ENCODE measurements at regions not wholly inside any gene's neighbourhood (a gene's known extent, or its start where the extent isn't known, plus 50 kb on each side); places are given as distances from the start of the nearest gene placed in this dataset.

DNA sequence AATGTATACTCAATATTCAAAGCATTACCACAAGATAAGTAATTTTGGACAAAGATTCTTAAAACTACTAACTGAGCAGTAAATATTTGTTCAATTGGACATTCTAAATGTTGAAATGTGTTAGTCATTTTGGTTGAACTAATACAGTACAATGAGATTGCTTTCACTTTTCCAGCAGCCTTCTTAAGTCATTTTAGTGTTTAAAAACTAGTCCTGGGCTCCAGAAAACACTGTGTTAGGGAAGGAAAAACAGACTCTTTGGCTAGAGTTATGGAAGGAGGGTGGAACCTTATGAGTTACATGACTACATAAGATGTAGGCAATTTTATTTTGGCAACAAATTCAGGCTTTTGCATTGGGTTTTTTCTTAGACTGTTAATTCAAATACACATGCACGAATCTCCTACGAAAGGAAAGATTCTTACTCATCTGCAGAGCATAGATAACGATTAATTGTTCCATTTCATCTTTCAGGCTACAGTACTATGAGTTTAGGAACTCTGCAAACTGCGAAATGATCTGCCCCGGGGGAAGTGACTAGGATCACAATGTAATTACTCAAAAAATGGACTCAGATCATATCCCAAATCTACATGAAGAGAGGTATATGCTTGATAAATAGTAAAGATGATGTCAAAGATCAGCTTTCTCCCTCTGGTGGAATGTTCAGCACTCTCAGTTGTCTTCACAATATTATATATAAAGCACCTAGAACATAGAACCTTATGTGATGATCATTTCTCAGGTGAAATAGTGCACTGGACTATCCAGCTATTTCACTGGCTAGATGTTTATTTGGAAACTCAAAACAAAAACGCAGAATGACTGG, 492.8 kb upstream of the MDFIC2 start:
- no peak for DNase-seq (ENCODE audit: low read depth in 1 of 2, low spot score in 1 of 2)

DNA sequence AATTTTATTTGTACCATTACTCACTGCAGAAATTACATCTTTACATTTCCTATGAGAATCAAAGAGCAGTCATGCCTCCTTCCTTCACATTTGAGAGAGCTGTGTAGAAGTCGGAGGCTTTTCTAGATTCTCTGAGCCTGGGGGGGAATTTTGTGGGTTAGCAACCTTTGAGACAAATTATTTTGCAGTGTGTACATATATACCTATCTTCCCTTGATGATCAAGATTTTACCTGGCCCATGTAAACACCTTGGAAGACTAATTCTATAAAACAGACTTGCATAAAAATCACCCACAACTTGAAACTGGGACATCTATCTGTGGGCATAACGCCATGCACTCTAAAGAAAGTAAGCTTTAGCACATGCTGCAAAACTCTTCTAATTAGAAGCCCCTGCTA, 491.5 kb upstream of the MDFIC2 start:
- DNase-seq (ENCODE audit: low read depth in 1 of 2, low spot score in 1 of 2), result no peak

DNA sequence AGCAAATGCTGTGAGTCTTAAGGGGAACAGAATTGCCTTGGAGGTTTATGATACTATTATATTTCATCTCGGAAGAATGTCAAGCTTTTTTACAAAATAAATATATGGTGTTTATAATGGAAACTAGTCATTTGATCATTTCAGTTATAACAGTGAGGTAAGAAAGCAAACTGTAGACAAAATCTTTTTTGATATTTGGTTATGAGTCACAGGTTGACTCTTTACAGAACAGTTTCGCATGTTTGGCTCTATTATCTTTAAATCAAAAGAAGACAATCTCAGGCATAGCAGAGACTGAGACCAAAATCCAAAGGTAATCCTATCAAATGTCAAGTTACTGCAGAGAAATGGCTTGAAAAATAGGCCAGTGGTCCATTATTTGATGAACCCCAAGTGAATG, 490.9 kb upstream of the MDFIC2 start:
- no peak for DNase-seq (ENCODE audit: low read depth in 1 of 2, low spot score in 1 of 2)

DNA sequence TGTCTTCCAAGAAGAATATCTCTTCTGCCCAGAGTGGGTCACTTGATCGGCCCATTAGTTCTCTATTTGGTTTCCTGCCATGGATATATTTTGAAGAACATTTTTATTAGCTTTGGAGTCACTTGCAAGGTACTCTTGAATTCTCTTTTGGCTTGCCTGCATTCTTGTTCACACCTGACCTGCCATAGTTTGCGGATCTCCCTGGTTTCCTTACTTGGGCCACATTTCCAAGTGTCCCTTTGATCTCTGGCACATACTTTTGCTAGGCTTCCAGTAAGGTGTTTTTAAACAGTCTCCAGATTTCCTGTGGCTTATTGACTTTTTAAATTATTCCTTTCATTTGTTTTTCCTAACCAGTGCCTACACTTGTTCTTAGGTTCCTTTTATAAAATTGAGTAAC, 488.5 kb upstream of the MDFIC2 start:
- DNase-seq (ENCODE audit: low read depth in 1 of 2, low spot score in 1 of 2), result no peak

DNA sequence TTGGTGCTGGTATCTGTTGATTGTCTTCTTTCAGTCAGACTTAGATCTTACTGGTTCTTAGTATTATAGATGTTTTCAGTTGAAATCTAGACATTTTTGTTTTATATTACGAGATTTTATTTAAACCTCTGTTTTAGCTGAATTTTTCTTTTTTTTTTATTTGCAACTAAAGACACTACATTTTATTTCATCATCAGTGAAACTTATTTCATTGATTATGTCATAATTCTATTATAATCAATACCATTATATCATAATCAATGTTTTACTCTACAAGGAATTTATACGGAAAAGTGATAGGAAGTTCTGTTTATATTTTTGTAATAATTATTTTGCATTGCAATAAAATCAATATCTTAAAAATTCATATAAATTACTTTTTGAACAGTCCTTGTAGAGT, 477.4 kb upstream of the MDFIC2 start:
- no peak for DNase-seq (ENCODE audit: low read depth in 1 of 2, low spot score in 1 of 2)

DNA sequence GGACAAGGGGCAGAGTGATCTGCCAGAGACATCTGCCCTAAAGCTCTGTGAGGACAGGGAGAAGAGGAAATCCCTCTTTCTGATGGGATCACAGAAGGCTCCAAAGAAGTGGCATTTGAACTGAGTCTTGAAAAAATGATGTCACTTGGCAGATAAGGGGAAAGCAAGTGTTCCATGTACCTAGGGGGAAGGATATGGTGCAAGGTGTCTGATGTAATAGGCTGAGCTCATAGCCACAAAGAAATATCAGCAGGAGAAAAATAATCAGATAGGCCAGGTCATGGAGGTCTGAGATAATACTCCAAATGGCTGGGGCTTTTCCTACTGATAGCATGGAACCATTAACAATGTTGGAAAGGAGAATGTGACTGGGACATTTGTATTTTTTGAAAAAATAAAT, 468.4 kb upstream of the MDFIC2 start:
- no peak for DNase-seq (ENCODE audit: low read depth in 1 of 2, low spot score in 1 of 2)

DNA sequence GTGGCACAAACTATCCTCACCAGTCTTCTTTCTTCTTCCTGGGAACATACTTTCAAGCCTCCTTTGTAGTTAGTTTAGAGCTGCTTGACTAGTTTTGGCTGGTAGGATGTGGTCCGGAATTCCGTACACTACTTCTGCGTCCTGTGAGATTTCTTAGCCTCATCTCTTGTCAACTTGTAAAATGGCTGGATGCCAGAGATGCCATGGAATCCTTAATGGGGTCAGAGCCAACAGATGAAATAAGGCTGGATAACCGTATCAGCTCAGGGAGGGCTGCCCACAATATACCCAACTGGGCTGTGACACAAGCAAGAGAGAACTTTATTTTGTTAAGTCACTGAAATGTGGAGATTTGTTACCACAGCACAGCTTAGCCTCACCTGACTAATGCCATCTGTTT, 466.9 kb upstream of the MDFIC2 start:
- no peak for DNase-seq (ENCODE audit: low read depth in 1 of 2, low spot score in 1 of 2)

DNA sequence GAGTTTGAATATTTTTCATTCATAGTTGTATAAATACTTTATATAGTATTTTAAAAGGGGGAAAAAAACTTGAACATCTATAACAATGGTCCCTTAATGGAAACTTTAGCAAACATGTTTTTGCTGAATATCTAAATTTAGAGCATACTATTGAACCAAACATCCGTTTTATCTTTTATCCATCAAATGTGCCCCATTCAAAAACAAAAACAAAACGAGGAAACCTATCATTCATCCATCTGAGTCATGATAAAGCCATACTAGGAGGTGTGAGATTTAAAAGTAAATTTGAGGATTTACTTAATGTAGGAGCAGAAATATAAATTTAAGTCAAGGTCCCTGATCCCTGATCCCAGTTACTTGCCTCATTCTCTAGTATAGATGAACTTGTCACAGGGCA, 463.6 kb upstream of the MDFIC2 start:
- no peak for DNase-seq (ENCODE audit: low read depth in 1 of 2, low spot score in 1 of 2)

DNA sequence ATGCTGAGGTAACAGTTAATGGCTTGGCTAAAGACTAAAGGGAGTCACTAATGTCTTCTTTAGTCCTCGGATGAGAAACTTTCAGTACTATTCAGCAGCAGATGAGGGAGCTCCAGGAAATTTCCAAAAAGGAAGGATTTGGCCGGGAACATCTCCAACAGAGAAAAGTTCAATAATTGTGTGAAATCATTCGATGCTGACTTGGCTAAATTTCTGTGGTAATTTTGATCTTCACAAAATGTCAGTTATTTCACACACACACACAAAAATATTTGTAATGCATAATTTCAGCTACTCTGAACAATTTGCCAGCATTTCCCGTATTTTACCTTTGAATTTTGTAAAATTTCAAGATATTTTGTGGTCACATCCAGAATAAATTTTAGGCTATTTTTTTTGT, 462.8 kb upstream of the MDFIC2 start:
- no peak for DNase-seq (ENCODE audit: low read depth in 1 of 2, low spot score in 1 of 2)

DNA sequence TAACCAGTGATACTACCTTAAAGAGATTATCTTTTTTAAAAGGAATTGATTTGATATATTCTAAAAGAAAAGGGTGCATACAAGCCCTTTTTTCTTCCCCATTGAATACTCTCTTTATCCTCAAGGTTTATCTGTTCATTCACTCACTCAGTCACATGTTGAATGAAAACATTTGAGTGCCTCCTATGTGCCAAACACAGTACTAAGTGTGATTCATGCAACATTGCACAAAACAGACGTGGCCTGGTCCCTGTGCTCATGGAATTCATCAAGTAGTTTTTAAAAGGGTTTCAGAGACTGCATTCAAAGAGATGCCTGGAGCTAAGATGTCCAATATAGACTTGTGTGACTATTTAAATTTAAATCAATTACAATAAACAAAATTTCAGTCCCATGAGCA, 462.2 kb upstream of the MDFIC2 start:
- no peak for DNase-seq (ENCODE audit: low read depth in 1 of 2, low spot score in 1 of 2)

DNA sequence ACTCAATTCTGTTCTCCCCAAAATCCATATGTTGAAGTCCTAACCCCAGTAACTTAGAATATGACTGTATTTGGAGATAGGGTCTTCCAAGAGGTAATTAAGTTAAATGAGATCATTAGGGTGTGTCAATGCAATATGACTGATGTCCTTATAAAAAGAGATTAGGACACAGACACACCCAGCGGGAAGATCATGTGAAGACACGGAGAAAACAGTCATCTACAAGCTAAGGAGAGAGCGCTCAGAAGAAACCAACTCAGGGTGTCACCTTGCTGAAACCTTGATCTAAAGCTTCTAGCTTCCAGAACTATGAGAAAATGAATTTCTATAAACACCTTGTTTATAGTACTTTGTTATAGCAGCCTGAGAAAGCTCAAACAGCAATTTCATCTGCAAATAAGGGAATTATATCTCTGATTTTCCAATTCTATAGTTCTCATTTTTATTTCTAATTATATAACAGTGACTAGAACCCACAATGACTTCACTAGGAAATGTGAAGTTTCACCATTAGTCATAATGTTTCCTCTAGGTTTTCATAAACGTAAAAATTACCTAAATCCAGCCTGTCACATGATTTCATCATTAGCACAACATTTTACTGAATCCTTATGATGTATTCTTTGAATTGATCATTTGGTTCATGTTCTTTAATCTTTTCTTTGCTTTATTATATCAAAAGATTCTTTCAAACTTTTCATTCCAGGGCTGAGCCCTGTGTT, 459.1 kb upstream of the MDFIC2 start:
- no peak for DNase-seq (ENCODE audit: low read depth in 1 of 2, low spot score in 1 of 2)

DNA sequence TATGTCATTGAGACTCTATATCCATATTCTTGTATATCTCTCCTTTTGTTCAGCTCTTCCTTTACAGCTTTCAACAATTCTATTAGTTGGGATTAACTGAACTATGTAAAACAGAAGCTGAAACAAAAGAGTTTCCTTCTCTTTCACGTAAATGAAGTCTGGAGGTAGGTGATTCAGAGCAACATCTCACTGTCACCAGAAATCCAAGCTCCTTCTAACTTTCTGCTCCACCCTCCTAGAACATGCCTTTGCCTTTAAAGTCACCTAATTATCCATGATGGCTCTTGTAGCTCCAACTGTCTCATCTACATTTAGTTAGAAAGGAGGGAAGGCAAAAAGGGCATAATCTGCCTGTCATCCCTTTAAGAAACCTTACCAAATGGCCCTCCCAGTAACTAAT, 458.2 kb upstream of the MDFIC2 start:
- no peak for DNase-seq (ENCODE audit: low read depth in 1 of 2, low spot score in 1 of 2)

DNA sequence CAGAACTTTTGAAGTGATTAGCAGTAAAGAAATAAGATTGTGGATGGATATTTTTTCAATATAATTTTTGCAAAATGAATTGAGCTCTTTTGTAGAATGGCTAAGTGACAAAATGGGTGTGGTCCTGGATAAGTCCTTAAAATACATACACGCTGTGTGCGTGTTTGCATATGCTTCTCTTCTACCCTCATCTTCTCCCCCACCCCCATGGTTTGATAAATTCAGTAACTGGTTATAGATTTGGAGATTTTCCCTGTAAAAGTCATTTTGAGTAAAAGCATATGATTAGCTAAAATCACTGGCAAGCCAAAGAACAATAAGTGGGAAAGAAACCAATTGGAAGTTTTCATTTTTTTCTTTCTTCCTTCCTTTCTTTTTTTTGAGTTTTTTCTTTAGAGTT, 453.9 kb upstream of the MDFIC2 start:
- no peak for DNase-seq (ENCODE audit: low read depth in 1 of 2, low spot score in 1 of 2)

DNA sequence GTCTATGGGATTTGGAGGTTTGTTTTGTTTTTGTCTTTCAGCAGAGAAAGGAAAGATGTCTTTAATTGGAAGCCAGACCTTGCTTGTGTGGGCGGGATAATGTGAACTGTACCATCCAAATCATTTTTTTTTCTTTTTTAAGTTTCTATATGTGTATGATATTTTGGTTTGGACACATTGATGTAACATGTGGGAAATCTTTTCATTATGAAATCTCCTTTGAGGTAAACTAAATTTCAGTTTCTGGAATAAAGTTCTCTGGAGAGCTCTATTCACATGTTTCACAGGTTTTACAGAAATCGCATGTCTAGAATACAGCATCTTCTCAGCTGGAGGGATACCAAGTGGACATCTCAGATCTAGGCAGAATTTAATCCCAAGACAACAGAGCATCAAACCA, 451.5 kb upstream of the MDFIC2 start:
- no peak for DNase-seq (ENCODE audit: low read depth in 1 of 2, low spot score in 1 of 2)

DNA sequence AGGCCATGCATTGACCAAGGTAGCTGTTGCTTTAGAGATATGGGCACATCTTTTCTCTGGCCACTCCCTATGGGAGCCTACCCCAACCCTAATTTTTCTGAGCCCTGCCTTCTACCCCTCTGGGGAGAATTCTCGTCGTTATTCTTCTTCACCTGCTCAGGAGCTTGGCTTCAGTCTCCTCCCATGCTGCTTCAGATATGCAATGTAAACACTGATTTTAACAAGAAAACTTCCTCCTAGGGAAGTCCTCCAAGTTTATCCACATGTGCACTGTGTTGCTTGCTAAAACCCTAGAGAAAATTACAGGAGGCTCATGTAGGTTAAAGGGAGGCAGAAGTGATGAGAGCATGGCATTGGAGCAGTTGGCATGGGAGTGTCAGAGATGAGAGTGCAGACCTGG, 445.2 kb upstream of the MDFIC2 start:
- no peak for DNase-seq (ENCODE audit: low read depth in 1 of 2, low spot score in 1 of 2)

DNA sequence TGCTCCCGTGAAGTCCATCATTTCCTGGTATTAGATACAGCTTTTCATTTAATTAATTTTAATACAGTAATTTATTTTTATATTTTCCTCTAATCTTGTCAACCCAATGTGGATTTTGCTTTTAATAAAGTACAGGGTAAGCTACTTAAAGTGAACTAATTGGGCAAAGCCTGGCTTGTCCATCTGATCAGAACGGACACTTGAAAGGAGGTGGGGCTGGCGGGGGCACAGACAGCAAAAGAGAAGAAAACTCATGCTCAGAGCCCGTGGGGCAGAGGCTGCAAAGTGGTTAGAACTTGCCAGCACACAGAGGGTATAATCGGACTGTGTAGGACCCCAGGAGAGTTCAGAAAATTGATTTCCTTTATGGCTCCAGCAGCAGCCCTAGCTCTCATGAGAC, 443.1 kb upstream of the MDFIC2 start:
- DNase-seq (ENCODE audit: low read depth in 1 of 2, low spot score in 1 of 2), result no peak

DNA sequence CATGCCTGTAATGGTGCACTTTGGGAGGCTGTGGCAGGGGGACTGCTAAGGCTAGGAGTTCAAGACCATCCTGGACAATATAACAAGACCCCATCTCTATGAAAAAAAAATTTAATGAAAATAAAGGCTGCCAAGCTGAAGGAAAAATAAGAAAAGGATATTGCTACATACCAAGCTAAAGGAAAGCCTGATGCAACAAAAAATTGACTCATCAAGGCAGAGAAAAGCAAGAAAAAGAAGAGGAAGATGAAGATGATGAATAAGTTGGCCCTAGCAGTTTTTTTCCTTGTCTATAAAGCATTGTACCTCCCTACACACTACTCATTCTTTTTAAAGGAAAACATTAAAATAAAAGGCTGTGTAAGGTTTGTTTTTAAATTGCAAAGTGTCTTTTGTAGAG, 441.9 kb upstream of the MDFIC2 start:
- DNase-seq (ENCODE audit: low read depth in 1 of 2, low spot score in 1 of 2), result no peak

DNA sequence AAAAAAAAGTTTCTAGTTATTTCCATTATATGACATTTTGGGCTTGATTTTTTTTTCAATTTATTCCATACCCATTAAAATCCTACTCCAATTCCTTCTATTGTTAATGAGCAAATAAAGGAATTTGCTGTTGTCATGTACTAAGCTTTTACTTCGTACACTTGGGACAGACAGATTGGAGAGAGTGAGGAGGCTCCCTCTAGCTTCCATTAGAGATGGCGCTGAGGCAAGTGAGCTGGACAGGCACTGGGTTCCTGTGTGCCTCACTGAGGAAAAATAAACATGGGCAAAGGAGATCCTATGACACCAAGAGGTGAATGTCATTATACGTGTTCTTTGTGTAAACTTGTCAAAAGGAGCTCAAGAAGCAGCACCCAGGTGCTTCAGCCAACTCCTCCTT, 441.1 kb upstream of the MDFIC2 start:
- DNase-seq (ENCODE audit: low read depth in 1 of 2, low spot score in 1 of 2), result no peak

DNA sequence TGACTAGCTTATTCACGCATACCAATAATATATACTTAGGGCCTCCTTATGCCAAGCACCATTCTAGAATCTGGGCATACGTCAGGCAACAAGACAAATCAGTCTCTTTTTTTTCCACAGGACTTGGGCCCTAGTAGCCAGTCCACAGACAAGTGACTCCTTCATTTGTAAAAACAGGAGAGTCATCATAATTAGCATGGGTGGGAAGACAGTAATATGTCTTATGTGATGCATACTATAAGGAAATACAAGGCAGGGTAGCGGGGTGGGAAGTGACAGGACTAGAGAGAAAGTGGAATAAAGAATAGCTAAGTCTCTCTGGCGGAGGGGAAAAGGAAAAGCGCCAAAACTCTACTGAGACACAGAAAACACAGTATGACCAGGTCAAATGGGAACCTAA, 439.6 kb upstream of the MDFIC2 start:
- DNase-seq (ENCODE audit: low read depth in 1 of 2, low spot score in 1 of 2), result no peak

DNA sequence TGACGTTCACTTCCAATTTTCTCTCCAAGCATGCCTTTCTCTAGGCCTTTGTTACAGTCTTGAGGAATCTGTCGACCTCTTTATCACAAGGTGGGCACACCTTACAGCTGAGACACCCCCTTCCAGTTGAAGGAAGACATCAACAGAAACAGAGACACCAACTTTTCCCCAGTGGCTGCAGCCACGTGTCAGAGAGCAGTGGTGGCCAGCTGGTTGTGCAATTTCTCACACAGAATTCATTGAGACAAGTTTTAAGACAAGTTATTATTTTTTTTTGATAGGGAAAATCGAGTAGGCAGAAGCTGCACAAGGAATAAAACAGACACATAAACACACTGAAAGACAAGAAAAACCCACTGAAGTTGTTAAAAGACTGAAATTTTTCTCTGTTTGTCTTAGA, 436.7 kb upstream of the MDFIC2 start:
- no peak for DNase-seq (ENCODE audit: low read depth in 1 of 2, low spot score in 1 of 2)

DNA sequence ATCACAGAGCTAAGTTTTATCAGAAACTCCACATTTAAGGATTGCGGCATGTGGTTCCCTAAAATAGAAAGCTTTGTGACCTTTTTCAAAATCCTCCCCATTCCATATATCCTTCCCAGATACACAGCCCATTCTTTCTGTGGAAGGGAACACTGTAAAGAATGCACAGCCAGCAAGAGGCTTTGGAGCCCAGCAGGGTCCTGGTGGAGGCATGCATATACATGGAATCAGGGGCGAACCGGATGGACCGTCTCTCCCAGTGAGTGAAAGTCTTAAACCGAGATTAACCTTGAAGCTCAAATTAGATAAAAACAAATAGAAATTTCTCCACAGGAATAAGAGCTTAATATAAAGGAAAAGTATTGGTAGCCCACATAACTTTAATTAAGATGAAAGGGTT, 436.2 kb upstream of the MDFIC2 start:
- no peak for DNase-seq (ENCODE audit: low read depth in 1 of 2, low spot score in 1 of 2)

DNA sequence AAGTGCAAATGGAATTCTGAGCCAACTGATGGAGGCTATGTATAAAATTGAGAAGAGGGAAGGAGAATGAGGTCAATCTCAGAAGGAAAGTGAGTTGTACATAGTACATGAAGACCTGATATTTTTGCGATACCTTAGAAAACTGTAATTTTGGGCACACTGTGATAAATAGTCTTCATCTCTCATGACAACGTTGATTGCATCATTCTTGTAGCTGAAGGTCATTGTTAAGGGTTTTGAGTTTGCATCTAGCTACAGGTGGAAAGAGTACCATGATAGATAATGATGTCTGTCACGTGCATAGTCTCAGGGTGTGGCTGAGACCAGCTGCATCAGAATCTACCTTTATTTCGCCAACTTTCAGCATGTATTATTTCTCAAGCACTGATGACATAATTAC, 435.4 kb upstream of the MDFIC2 start:
- no peak for DNase-seq (ENCODE audit: low read depth in 1 of 2, low spot score in 1 of 2)

DNA sequence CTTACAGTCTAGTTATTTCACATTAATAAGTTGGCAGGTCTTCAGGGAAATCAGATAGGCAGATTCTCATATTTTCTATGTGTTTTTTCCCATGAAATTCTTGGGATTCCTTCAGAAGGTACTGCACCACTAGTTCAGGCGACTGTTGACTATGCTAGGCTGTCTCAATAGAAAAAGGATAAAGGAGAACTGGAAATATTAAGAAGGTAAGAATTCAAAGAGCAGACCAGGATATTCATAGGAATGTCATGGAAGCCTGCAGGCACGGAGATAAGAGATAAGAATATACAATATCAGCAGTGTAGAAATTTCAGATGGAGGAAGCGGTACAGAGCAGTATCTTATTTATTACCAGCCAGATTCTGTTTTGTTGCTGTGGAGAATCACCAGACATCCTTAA, 432.1 kb upstream of the MDFIC2 start:
- DNase-seq (ENCODE audit: low read depth in 1 of 2, low spot score in 1 of 2), result no peak
